ENCODE measurements at regions not wholly inside any gene's neighbourhood (a gene's known extent, or its start where the extent isn't known, plus 50 kb on each side); places are given as distances from the start of the nearest gene placed in this dataset.

- TF ChIP-seq CTCF (IDR thresholded peaks at IDR 0.05; ENCODE audit: low read length) (no peak), EZH2 (optimal IDR thresholded peaks at IDR 0.05; ENCODE audit: low read depth, low read length) (no peak), EZH2phosphoT487 (IDR thresholded peaks at IDR 0.05; ENCODE audit: low read length) (no peak)
Observed at GRCh38 chr4:16294455-16294854, 68.2 kb upstream of the TAPT1 start.

Measured in MM.1S (cell line).